GM21447 (cell line): ENCODE measurements at regions not wholly inside any gene's neighbourhood (a gene's known extent, or its start where the extent isn't known, plus 50 kb on each side); places are given as distances from the start of the nearest gene placed in this dataset.
"Not testable (repeated sequence)": the region's sequence is repeated elsewhere in the genome, so short reads cannot be mapped to it uniquely, and the experiment has no call there.

Source experiments
- ATAC-seq: cut with Tn5 transposase; IDR thresholded peaks from one replicate; pipeline ENCODE4 v1.9.1; 2021; ENCODE audit not compliant: unreplicated experiment

- ATAC-seq, result no peak
These were observed 286.2 kb upstream of the FOXF1 start for GRCh38 chr16:86224126-86224525.

GRCh38 chr16:86224629-86225028 is 285.7 kb upstream of the FOXF1 start:
- no peak for ATAC-seq

- ATAC-seq, result no peak
These were observed 284.4 kb upstream of the FOXF1 start for GRCh38 chr16:86225905-86226371.

- no peak for ATAC-seq
These were observed 283.3 kb upstream of the FOXF1 start for GRCh38 chr16:86227041-86227440.

- no peak for ATAC-seq
These were observed 282.5 kb upstream of the FOXF1 start for GRCh38 chr16:86227801-86228200.

- no peak for ATAC-seq
These were observed 281.6 kb upstream of the FOXF1 start for GRCh38 chr16:86228713-86229112.

- ATAC-seq, result no peak
These were observed 281.0 kb upstream of the FOXF1 start for GRCh38 chr16:86229283-86229682.

GRCh38 chr16:86229866-86230656 is 280.3 kb upstream of the FOXF1 start:
- no peak for ATAC-seq

GRCh38 chr16:86231321-86231995 is 278.9 kb upstream of the FOXF1 start:
- ATAC-seq, result no peak

- no peak for ATAC-seq
These were observed 278.4 kb upstream of the FOXF1 start for GRCh38 chr16:86231996-86232350.

- ATAC-seq, result no peak
These were observed 277.8 kb upstream of the FOXF1 start for GRCh38 chr16:86232496-86232895.

- not testable (repeated sequence) for ATAC-seq
These were observed 276.8 kb upstream of the FOXF1 start for GRCh38 chr16:86233506-86233905.

GRCh38 chr16:86239381-86239780 is 270.9 kb upstream of the FOXF1 start:
- no peak for ATAC-seq

- ATAC-seq, result no peak
These were observed 269.5 kb upstream of the FOXF1 start for GRCh38 chr16:86240716-86241363.

GRCh38 chr16:86241681-86242080 is 268.6 kb upstream of the FOXF1 start:
- ATAC-seq, result no peak

- no peak for ATAC-seq
These were observed 267.8 kb upstream of the FOXF1 start for GRCh38 chr16:86242244-86243122.

- no peak for ATAC-seq
These were observed 267.2 kb upstream of the FOXF1 start for GRCh38 chr16:86243123-86243473.

GRCh38 chr16:86243571-86244154 is 266.7 kb upstream of the FOXF1 start:
- ATAC-seq, result no peak

GRCh38 chr16:86244158-86244557 is 266.2 kb upstream of the FOXF1 start:
- no peak for ATAC-seq

- no peak for ATAC-seq
These were observed 265.4 kb upstream of the FOXF1 start for GRCh38 chr16:86244936-86245335.

GRCh38 chr16:86245351-86245750 is 265.0 kb upstream of the FOXF1 start:
- ATAC-seq, result no peak
